H9 (cell line): ENCODE measurements at regions not wholly inside any gene's neighbourhood (a gene's known extent, or its start where the extent isn't known, plus 50 kb on each side); places are given as distances from the start of the nearest gene placed in this dataset.

Source experiments
- DNase-seq: peaks from one replicate; pipeline ENCODE4 v3.0.0-alpha.2; 2017
- H2AFZ ChIP-seq: one replicate; pipeline ENCODE4 v1.6.1; 2013; ENCODE audit warnings: mild to moderate bottlenecking, low read length, control low read depth, moderate library complexity
- H2AK5ac ChIP-seq: 2 replicates; pipeline ENCODE4 v1.6.1; 2013; ENCODE audit warnings: low read length, control low read depth, mixed read lengths; ENCODE audit not compliant: insufficient read length
- H2BK120ac ChIP-seq: one replicate; pipeline ENCODE4 v1.6.1; 2013; ENCODE audit warnings: low read depth, mild to moderate bottlenecking, low read length, control low read depth, inconsistent platforms; ENCODE audit not compliant: poor library complexity, severe bottlenecking
- H2BK12ac ChIP-seq: 2 replicates; pipeline ENCODE4 v1.6.1; 2013; ENCODE audit warnings: low read length, control low read depth, mixed read lengths, low read depth; ENCODE audit not compliant: insufficient read length
- H2BK15ac ChIP-seq: 2 replicates; pipeline ENCODE4 v1.6.1; 2013; ENCODE audit warnings: low read depth, low read length, control low read depth
- H2BK20ac ChIP-seq: one replicate; pipeline ENCODE4 v1.6.1; 2013; ENCODE audit warnings: low read depth, mild to moderate bottlenecking, low read length, control low read depth, inconsistent platforms; ENCODE audit not compliant: poor library complexity, severe bottlenecking
- H2BK5ac ChIP-seq: 2 replicates; pipeline ENCODE4 v1.6.1; 2013; ENCODE audit warnings: low read length, control low read depth, mixed read lengths; ENCODE audit not compliant: insufficient read length
- H3K14ac ChIP-seq: 2 replicates; pipeline ENCODE4 v1.6.1; 2013; ENCODE audit warnings: low read length, control low read depth; ENCODE audit not compliant: insufficient read depth
- H3K18ac ChIP-seq: 2 replicates; pipeline ENCODE4 v1.6.1; 2013; ENCODE audit warnings: low read depth, mild to moderate bottlenecking, mixed read lengths, low read length, control low read depth; ENCODE audit not compliant: insufficient read length
- H3K23ac ChIP-seq: 2 replicates; pipeline ENCODE4 v1.6.1; 2013; ENCODE audit warnings: low read length, control low read depth, mixed read lengths, low read depth; ENCODE audit not compliant: insufficient read length
- H3K23me2 ChIP-seq: 2 replicates; pipeline ENCODE4 v1.6.1; 2013; ENCODE audit warnings: low read depth, mild to moderate bottlenecking, mixed read lengths, low read length, control low read depth; ENCODE audit not compliant: insufficient read length, poor library complexity, severe bottlenecking
- H3K27ac ChIP-seq: 2 replicates; pipeline ENCODE4 v1.5.1; 2013; ENCODE audit warnings: low read length, control low read depth, mixed read lengths, low read depth; ENCODE audit not compliant: insufficient read length
- H3K27me3 ChIP-seq: 2 replicates; pipeline ENCODE4 v1.6.1; 2013; ENCODE audit warnings: low read length, control low read depth, inconsistent platforms; ENCODE audit not compliant: insufficient read depth
- H3K4ac ChIP-seq: 2 replicates; pipeline ENCODE4 v1.6.1; 2013; ENCODE audit warnings: low read depth, mild to moderate bottlenecking, control low read depth, inconsistent platforms, low read length, moderate library complexity
- H3K4me1 ChIP-seq: 2 replicates; pipeline ENCODE4 v1.6.1; 2013; ENCODE audit warnings: low read length, control low read depth, inconsistent platforms; ENCODE audit not compliant: insufficient read depth
- H3K4me2 ChIP-seq: 2 replicates; pipeline ENCODE4 v1.6.1; 2013; ENCODE audit warnings: low read length, control low read depth, mixed read lengths; ENCODE audit not compliant: insufficient read length, insufficient read depth
- H3K56ac ChIP-seq: 2 replicates; pipeline ENCODE4 v1.6.1; 2013; ENCODE audit warnings: low read depth, mild to moderate bottlenecking, mixed read lengths, low read length, control low read depth; ENCODE audit not compliant: insufficient read length
- H3K79me1 ChIP-seq: 2 replicates; pipeline ENCODE4 v1.6.1; 2013; ENCODE audit warnings: low read depth, mild to moderate bottlenecking, moderate library complexity, low read length, control low read depth, inconsistent platforms; ENCODE audit not compliant: insufficient read depth, poor library complexity, severe bottlenecking
- H3K79me2 ChIP-seq: 2 replicates; pipeline ENCODE4 v1.6.1; 2013; ENCODE audit warnings: low read length, control low read depth, inconsistent platforms; ENCODE audit not compliant: insufficient read depth
- H3K9ac ChIP-seq: 2 replicates; pipeline ENCODE4 v1.6.1; 2013; ENCODE audit warnings: low read length, control low read depth, mixed read lengths; ENCODE audit not compliant: insufficient read length; ENCODE audit errors: extremely low read depth
- H3K9me3 ChIP-seq: one replicate; pipeline ENCODE4 v1.6.1; 2013; ENCODE audit warnings: low read depth, low read length, inconsistent platforms; ENCODE audit not compliant: control insufficient read depth
- H3T11ph ChIP-seq: one replicate; pipeline ENCODE4 v1.6.1; 2013; ENCODE audit warnings: mild to moderate bottlenecking, low read length, control low read depth, inconsistent platforms
- H4K20me1 ChIP-seq: one replicate; pipeline ENCODE4 v1.6.1; 2013; ENCODE audit not compliant: control insufficient read depth, insufficient read length, insufficient read depth
- H4K5ac ChIP-seq: 2 replicates; pipeline ENCODE4 v1.6.1; 2013; ENCODE audit warnings: low read depth, mild to moderate bottlenecking, mixed read lengths, low read length, control low read depth; ENCODE audit not compliant: insufficient read length
- H4K8ac ChIP-seq: replicated peaks from 2 replicates; pipeline ENCODE4 v1.6.1; 2013; ENCODE audit warnings: low read length, control low read depth, mixed read lengths, low read depth; ENCODE audit not compliant: insufficient read length
- H4K91ac ChIP-seq: 2 replicates; pipeline ENCODE4 v1.6.1; 2013; ENCODE audit warnings: low read depth, mild to moderate bottlenecking, moderate library complexity, mixed read lengths, low read length, control low read depth; ENCODE audit not compliant: insufficient read length
- H3K27ac Mint-ChIP-seq, 3 experiments: 2 replicates in 2 of 3; 3 replicates in 1 of 3; pipeline ENCODE4 v1.8.0; 2020 to 2021; ENCODE audit warnings: mixed read lengths in 3 of 3, mild to moderate bottlenecking in 1 of 3, moderate library complexity in 1 of 3
- H3K27me3 Mint-ChIP-seq: 2 replicates; pipeline ENCODE4 v1.8.0; 2021; ENCODE audit warnings: low read depth, mild to moderate bottlenecking, moderate library complexity, mixed read lengths
- H3K36me3 Mint-ChIP-seq, 3 experiments: 2 replicates in 2 of 3; 3 replicates in 1 of 3; pipeline ENCODE4 v1.8.0; 2020 to 2021; ENCODE audit warnings: low read depth in 3 of 3, mixed read lengths in 3 of 3; ENCODE audit not compliant: insufficient read depth in 1 of 3
- H3K4me1 Mint-ChIP-seq, 2 experiments: 2 replicates each; pipeline ENCODE4 v1.8.0; 2020; ENCODE audit warnings: mixed read lengths in 2 of 2
- H3K4me3 Mint-ChIP-seq, 2 experiments: 2 replicates in 1 of 2; 3 replicates in 1 of 2; pipeline ENCODE4 v1.8.0; 2020 to 2021; ENCODE audit warnings: mild to moderate bottlenecking in 2 of 2, mixed read lengths in 2 of 2, moderate library complexity in 1 of 2
- H3K9me3 Mint-ChIP-seq, 2 experiments: 2 replicates in 1 of 2; 3 replicates in 1 of 2; pipeline ENCODE4 v1.8.0; 2020; ENCODE audit warnings: mild to moderate bottlenecking in 2 of 2, mixed read lengths in 2 of 2, moderate library complexity in 1 of 2
- CTCF ChIP-seq: fragments of 200-600 bp; sonication (generic); conservative IDR thresholded peaks from 3 replicates; pipeline ENCODE4 v1.8.0; 2021; ENCODE audit warnings: antibody characterized with exemption, mild to moderate bottlenecking
- WGBS: extraction: QIAGEN DNeasy Blood & Tissue Kit; methylation state at CpG from one replicate; pipeline ENCODE4 v1.1.7; 2013; ENCODE audit warnings: missing lambda C conversion rate, low lambda C conversion rate, mixed read lengths; ENCODE audit not compliant: insufficient read length; ENCODE audit errors: extremely low coverage; 5-methylcytosine and 5-hydroxymethylcytosine counted together

- Histone ChIP-seq H3K4me1 (0 out of 2 replicates have a peak, but pooled peaks cover 2% of the 10 kb centered on the region), H3K23ac (no peak overlapping the region), H3K56ac (no peak overlapping the region), H3K4me2 (no peak overlapping the region), H3K27ac (no peak overlapping the region), H4K20me1 (no peaks in the 10 kb centered on the region), H2BK15ac (no peak overlapping the region), H2BK120ac (no peak overlapping the region), H3K79me2 (no peaks in the 10 kb centered on the region), H3K9me3 (no peaks in the 10 kb centered on the region), H3K14ac (no peak overlapping the region), H3K9ac (no peak overlapping the region), H4K8ac (no peak overlapping the region), H3K4ac (no peak overlapping the region), H2BK20ac (no peak overlapping the region), H2BK12ac (no peak overlapping the region), H2BK5ac (no peak overlapping the region), H4K91ac (no peak overlapping the region), H3K27me3 (no peaks in the 10 kb centered on the region), H2AFZ (no peak overlapping the region), H2AK5ac (no peak overlapping the region), H3K79me1 (no peaks in the 10 kb centered on the region), H3K23me2 (no peaks in the 10 kb centered on the region), H3K18ac (no peak overlapping the region), H3T11ph (no peak overlapping the region), H4K5ac (no peak overlapping the region)
- H3K27me3 Mint-ChIP-seq = peaks cover 4% of the 10 kb centered on the region
- no peaks in the 10 kb centered on the region; a peak in 1 of 7 replicates for H3K36me3 Mint-ChIP-seq
- H3K4me3 Mint-ChIP-seq = no peak overlapping the region
- no CpG with 5 or more reads among the region's 1 CpG for WGBS
- TF ChIP-seq CTCF = no peak
- H3K9me3 Mint-ChIP-seq = no peaks in the 10 kb centered on the region
- H3K27ac Mint-ChIP-seq = no peak overlapping the region
- no peak for DNase-seq
- peaks cover 14 to 16% of the 10 kb centered on the region in 2 experiments for H3K4me1 Mint-ChIP-seq
These were observed 152.5 kb upstream of the GHITM start for GRCh38 chr10:83986800-83987199.
